ENCODE measurements at regions not wholly inside any gene's neighbourhood (a gene's known extent, or its start where the extent isn't known, plus 50 kb on each side); places are given as distances from the start of the nearest gene placed in this dataset.

DNA sequence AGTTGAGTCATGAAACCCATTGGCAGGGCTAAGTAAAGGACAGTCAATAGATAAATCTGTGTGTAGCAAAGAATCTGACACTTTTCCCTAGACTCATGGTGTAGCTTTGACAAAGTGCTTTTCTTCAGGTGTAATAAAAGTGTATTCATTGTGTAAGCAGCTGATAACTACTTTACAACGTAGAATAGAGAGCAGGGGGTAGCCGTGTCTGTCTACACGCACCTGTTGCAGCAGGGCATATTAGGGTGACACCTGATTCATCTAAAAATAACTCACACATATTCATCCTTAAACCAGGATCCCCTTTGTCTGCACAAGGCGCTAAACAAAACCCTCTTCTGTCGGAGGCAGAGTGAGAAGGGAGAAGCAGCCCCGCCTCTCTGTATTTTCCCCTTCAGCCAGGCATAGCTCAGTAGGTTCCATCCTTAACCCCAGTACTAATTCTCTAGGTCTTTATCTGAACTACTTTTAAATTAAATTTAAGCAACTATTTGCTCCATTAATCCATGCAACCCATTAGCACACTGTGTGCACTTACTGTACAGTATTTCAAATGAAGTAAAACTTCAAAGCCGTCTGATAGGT lies 306.7 kb upstream of the SASH1 start:
- ATAC-seq (ENCODE audit: low read depth): no peak
- CTCF ChIA-PET: no interaction called here
- BruUV-seq (replicated peaks): no TSS peak

More for the DNA sequence above, 306.7 kb upstream of the SASH1 start:
- Histone ChIP-seq H2AK5ac (ENCODE audit: low read depth, low read length) (no peak overlapping the region), H4K91ac (ENCODE audit: insufficient read depth, low read depth, low read length) (no peak overlapping the region), H3K27ac (ENCODE audit: insufficient read depth, low read length) (no peak overlapping the region), H3K36me3 (ENCODE audit: control insufficient read depth, insufficient read depth, low read length) (no peaks in the 10 kb centered on the region), H3K14ac (replicated peaks; ENCODE audit: low read depth, low read length) (no peak overlapping the region), H2AFZ (replicated peaks; ENCODE audit: low read length, poor library complexity) (no peak overlapping the region), H4K8ac (ENCODE audit: low read depth in 2 of 2, low read length in 2 of 2) (no peak overlapping the region), H2BK5ac (ENCODE audit: low read depth, low read length, poor library complexity, severe bottlenecking) (no peak overlapping the region), H2BK20ac (ENCODE audit: low read depth, low read length) (no peak overlapping the region), H4K20me1 (ENCODE audit: insufficient read depth, low read length) (no peaks in the 10 kb centered on the region), H3K4me2 (ENCODE audit: low read depth, low read length) (no peak overlapping the region), H3K9ac (ENCODE audit: low read depth, low read length) (no peak overlapping the region), H2BK120ac (ENCODE audit: low read depth, low read length) (no peak overlapping the region), H3K79me1 (ENCODE audit: low read depth in 1 of 2, low read length in 2 of 2) (no peaks in the 10 kb centered on the region), H3K9me1 (ENCODE audit: insufficient read depth, low read length) (no peaks in the 10 kb centered on the region), H4K5ac (ENCODE audit: low read depth, low read length) (no peak overlapping the region), H3K23ac (ENCODE audit: low read depth, low read length) (no peak overlapping the region), H3K4ac (ENCODE audit: low read depth, low read length) (no peak overlapping the region), H3K27me3 (ENCODE audit: control insufficient read depth, insufficient read depth, low read length) (no peaks in the 10 kb centered on the region), H3K9me3 (ENCODE audit: control insufficient read depth, insufficient read depth, low read length) (no peaks in the 10 kb centered on the region), H3K4me1 (ENCODE audit: control insufficient read depth, insufficient read depth, low read length) (peaks cover 2% of the 10 kb centered on the region; the same call in 1 of the 2 replicates), H3K18ac (ENCODE audit: low read depth, low read length) (no peak overlapping the region), H3K56ac (ENCODE audit: extremely low read depth, insufficient read depth, low read length) (no peak overlapping the region), H3K4me3 (ENCODE audit: insufficient read depth, low read depth, low read length) (no peak overlapping the region), H2AK9ac (replicated peaks; ENCODE audit: low read depth, low read length, poor library complexity) (no peak overlapping the region), H2BK15ac (ENCODE audit: low read depth, low read length) (no peak overlapping the region)
- no peak for DNase-seq
- TF ChIP-seq MXI1 (IDR thresholded peaks at IDR 0.05; ENCODE audit: borderline replicate concordance, low read depth, low read length) (no peak), RFX5 (IDR thresholded peaks at IDR 0.05; ENCODE audit: low read depth, low read length) (no peak), RCOR1 (IDR thresholded peaks at IDR 0.05; ENCODE audit: insufficient replicate concordance, low read length) (no peak), SMC3 (IDR thresholded peaks at IDR 0.05; ENCODE audit: low read depth, low read length) (no peak), CHD1 (IDR thresholded peaks at IDR 0.05; ENCODE audit: low read depth, low read length) (no peak), NFE2L2 (IDR thresholded peaks at IDR 0.05; ENCODE audit: low read depth, low read length) (no peak), MAZ (IDR thresholded peaks at IDR 0.05; ENCODE audit: borderline replicate concordance, low read depth, low read length) (no peak), CEBPB (IDR thresholded peaks at IDR 0.05; ENCODE audit: low read depth, low read length) (no peak), MAFK (IDR thresholded peaks at IDR 0.05; ENCODE audit: low read depth, low read length) (no peak), POLR2A (IDR thresholded peaks at IDR 0.05; ENCODE audit: low read depth, low read length) (no peak), FOS (IDR thresholded peaks at IDR 0.05; ENCODE audit: low read depth, low read length) (no peak)
- TF ChIP-seq, protein P1, sequence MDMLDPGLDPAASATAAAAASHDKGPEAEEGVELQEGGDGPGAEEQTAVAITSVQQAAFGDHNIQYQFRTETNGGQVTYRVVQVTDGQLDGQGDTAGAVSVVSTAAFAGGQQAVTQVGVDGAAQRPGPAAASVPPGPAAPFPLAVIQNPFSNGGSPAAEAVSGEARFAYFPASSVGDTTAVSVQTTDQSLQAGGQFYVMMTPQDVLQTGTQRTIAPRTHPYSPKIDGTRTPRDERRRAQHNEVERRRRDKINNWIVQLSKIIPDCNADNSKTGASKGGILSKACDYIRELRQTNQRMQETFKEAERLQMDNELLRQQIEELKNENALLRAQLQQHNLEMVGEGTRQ (IDR thresholded peaks at IDR 0.05; ENCODE audit: low read depth, low read length): no peak
- TF ChIP-seq, protein P2, sequence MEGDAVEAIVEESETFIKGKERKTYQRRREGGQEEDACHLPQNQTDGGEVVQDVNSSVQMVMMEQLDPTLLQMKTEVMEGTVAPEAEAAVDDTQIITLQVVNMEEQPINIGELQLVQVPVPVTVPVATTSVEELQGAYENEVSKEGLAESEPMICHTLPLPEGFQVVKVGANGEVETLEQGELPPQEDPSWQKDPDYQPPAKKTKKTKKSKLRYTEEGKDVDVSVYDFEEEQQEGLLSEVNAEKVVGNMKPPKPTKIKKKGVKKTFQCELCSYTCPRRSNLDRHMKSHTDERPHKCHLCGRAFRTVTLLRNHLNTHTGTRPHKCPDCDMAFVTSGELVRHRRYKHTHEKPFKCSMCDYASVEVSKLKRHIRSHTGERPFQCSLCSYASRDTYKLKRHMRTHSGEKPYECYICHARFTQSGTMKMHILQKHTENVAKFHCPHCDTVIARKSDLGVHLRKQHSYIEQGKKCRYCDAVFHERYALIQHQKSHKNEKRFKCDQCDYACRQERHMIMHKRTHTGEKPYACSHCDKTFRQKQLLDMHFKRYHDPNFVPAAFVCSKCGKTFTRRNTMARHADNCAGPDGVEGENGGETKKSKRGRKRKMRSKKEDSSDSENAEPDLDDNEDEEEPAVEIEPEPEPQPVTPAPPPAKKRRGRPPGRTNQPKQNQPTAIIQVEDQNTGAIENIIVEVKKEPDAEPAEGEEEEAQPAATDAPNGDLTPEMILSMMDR (conservative IDR thresholded peaks at IDR 0.05; ENCODE audit: low read depth, low read length): no peak
- TF ChIP-seq, protein P3, sequence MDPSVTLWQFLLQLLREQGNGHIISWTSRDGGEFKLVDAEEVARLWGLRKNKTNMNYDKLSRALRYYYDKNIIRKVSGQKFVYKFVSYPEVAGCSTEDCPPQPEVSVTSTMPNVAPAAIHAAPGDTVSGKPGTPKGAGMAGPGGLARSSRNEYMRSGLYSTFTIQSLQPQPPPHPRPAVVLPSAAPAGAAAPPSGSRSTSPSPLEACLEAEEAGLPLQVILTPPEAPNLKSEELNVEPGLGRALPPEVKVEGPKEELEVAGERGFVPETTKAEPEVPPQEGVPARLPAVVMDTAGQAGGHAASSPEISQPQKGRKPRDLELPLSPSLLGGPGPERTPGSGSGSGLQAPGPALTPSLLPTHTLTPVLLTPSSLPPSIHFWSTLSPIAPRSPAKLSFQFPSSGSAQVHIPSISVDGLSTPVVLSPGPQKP (IDR thresholded peaks at IDR 0.05; ENCODE audit: borderline replicate concordance, low read depth, low read length): no peak
- POLR2A ChIA-PET (ENCODE audit: unreplicated experiment): no interaction called here
- dilution Hi-C loops (cut with HindIII; ENCODE audit: low sequenced_read_pairs, unreplicated experiment) (no loop called here), intact Hi-C loops (cut with micrococcal nuclease) (no loop called here), in situ Hi-C loops (cut with MboI; ENCODE audit: low sequenced_read_pairs) (no loop called here)
- no CpG with 5 or more reads among the region's 7 CpGs for WGBS, 2 experiments (ENCODE audit: extremely low coverage in 2 of 2, insufficient read length in 1 of 2)

Measured in IMR-90 (cell line).